ENCODE measurements at regions not wholly inside any gene's neighbourhood (a gene's known extent, or its start where the extent isn't known, plus 50 kb on each side); places are given as distances from the start of the nearest gene placed in this dataset.

GRCh38 chr11:93067881-93068390 is 98.5 kb downstream of the MTNR1B start:
- TF ChIP-seq, protein P1, sequence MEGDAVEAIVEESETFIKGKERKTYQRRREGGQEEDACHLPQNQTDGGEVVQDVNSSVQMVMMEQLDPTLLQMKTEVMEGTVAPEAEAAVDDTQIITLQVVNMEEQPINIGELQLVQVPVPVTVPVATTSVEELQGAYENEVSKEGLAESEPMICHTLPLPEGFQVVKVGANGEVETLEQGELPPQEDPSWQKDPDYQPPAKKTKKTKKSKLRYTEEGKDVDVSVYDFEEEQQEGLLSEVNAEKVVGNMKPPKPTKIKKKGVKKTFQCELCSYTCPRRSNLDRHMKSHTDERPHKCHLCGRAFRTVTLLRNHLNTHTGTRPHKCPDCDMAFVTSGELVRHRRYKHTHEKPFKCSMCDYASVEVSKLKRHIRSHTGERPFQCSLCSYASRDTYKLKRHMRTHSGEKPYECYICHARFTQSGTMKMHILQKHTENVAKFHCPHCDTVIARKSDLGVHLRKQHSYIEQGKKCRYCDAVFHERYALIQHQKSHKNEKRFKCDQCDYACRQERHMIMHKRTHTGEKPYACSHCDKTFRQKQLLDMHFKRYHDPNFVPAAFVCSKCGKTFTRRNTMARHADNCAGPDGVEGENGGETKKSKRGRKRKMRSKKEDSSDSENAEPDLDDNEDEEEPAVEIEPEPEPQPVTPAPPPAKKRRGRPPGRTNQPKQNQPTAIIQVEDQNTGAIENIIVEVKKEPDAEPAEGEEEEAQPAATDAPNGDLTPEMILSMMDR (IDR thresholded peaks at IDR 0.05) = no peak
- Histone ChIP-seq H3K4me2 (ENCODE audit: low read length) (no peak overlapping the region), H2AFZ (no peak overlapping the region), H3K79me2 (no peaks in the 10 kb centered on the region), H3K27me3 (ENCODE audit: control insufficient read depth, insufficient read depth, low read length) (no peaks in the 10 kb centered on the region), H3K9ac (no peak overlapping the region), H3K27ac (no peak overlapping the region), H3K36me3 (ENCODE audit: control insufficient read depth, insufficient read depth, low read length) (no peaks in the 10 kb centered on the region), H3K4me3 (ENCODE audit: low read depth, low read length) (no peak overlapping the region), H3K9me3 (ENCODE audit: control insufficient read depth, low read length) (no peaks in the 10 kb centered on the region), H3K4me1 (no peaks in the 10 kb centered on the region)

DNA sequence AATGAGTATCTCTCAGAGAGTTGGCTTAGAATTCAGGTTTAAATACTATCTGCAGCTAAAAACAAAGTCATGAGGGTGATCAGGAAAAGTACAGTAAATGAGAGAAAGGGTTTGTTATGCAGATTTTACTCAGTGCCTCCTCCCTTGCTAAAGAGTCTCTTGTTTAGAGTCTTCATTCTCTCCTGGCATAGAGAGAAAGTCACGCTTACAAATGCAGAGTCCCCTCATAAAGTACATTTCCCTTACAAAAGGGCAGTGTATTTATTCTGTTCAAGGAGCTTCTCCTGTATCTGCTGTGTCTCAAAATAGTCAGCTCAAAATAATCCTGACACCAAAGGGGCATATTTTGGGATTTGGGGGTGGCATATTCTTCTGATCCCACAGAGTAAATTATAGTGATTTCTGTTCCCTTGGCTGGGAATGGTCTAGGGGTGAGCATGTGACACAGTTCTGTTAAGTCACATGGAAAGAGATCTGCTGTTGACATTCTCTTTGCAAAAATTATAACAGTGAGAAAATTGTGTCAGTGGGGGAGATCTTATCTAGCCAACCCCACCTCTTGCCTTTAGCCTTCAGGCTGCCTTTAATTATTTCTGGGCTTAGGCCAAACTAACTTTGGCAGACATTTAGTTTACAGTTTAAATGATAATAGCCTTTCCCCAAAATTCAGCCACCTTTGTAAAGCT is 102.9 kb downstream of the MTNR1B start:
- Histone ChIP-seq H3K9ac (no peak overlapping the region), H3K36me3 (ENCODE audit: control insufficient read depth, insufficient read depth, low read length) (no peaks in the 10 kb centered on the region), H3K27ac (no peak overlapping the region), H3K27me3 (ENCODE audit: control insufficient read depth, insufficient read depth, low read length) (no peaks in the 10 kb centered on the region), H3K79me2 (no peaks in the 10 kb centered on the region), H3K4me2 (ENCODE audit: low read length) (no peak overlapping the region), H3K4me3 (ENCODE audit: low read depth, low read length) (no peak overlapping the region), H3K9me3 (ENCODE audit: control insufficient read depth, low read length) (no peaks in the 10 kb centered on the region), H3K4me1 (no peaks in the 10 kb centered on the region), H2AFZ (no peak overlapping the region)
- TF ChIP-seq, protein P1 (IDR thresholded peaks at IDR 0.05) = no peak

GRCh38 chr11:93073026-93073425 is 103.6 kb downstream of the MTNR1B start:
- Histone ChIP-seq H3K79me2 (no peaks in the 10 kb centered on the region), H3K9ac (no peak overlapping the region), H3K27ac (no peak overlapping the region), H2AFZ (no peak overlapping the region), H3K36me3 (ENCODE audit: control insufficient read depth, insufficient read depth, low read length) (no peaks in the 10 kb centered on the region), H3K27me3 (ENCODE audit: control insufficient read depth, insufficient read depth, low read length) (no peaks in the 10 kb centered on the region), H3K9me3 (ENCODE audit: control insufficient read depth, low read length) (no peaks in the 10 kb centered on the region), H3K4me2 (ENCODE audit: low read length) (no peak overlapping the region), H3K4me3 (ENCODE audit: low read depth, low read length) (no peak overlapping the region), H3K4me1 (no peaks in the 10 kb centered on the region)
- TF ChIP-seq, protein P1 (IDR thresholded peaks at IDR 0.05) = no peak

DNA sequence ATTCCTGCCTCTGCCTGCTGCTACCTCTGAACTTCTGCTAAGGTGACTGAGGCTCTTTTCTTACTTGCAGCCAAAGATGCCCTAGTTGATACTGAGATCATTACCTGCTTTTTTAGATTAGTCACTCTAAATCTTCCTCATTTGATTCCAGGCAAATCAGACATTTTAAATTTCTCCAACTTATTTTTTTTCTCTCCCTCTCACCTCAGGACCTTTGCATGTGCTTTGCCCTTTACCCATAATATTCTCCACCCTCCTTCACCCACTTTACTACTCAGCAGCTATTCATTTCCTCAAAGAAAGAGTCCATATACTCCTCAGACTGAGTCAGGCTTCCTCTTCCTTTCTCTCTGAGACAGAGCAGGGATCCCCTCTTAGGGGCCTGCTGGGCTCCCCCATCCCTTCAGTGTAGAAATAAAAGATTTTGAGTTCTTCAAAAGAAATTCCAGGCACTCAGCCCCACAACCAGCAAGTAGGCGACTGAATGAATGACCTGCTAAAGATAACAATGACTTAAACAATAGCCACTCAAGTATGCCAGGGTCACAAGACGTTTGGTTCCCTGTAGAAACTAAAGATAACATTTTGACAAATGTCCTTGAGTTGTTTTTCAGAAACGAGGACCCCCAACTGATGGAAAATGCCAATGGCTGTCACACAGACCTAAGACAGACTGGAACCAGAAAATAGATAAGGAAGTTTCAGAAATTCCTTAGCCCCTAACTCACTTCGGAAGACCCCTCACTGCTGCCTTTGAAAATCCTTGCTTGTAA is 104.2 kb downstream of the MTNR1B start:
- Histone ChIP-seq H3K4me1 (no peaks in the 10 kb centered on the region), H3K9me3 (ENCODE audit: control insufficient read depth, low read length) (no peaks in the 10 kb centered on the region), H3K36me3 (ENCODE audit: control insufficient read depth, insufficient read depth, low read length) (no peaks in the 10 kb centered on the region), H3K27ac (no peak overlapping the region), H3K79me2 (no peaks in the 10 kb centered on the region), H3K4me3 (ENCODE audit: low read depth, low read length) (no peak overlapping the region), H3K9ac (no peak overlapping the region), H2AFZ (no peak overlapping the region), H3K4me2 (ENCODE audit: low read length) (no peak overlapping the region), H3K27me3 (ENCODE audit: control insufficient read depth, insufficient read depth, low read length) (no peaks in the 10 kb centered on the region)
- TF ChIP-seq, protein P1 (IDR thresholded peaks at IDR 0.05) = no peak
